ENCODE measurements at regions not wholly inside any gene's neighbourhood (a gene's known extent, or its start where the extent isn't known, plus 50 kb on each side); places are given as distances from the start of the nearest gene placed in this dataset.

GRCh38 chr2:239749272-239749873, 275.8 kb downstream of the NDUFA10 start:
- no peak for DNase-seq (ENCODE audit: low read depth in 1 of 2, low spot score in 1 of 2)

DNA sequence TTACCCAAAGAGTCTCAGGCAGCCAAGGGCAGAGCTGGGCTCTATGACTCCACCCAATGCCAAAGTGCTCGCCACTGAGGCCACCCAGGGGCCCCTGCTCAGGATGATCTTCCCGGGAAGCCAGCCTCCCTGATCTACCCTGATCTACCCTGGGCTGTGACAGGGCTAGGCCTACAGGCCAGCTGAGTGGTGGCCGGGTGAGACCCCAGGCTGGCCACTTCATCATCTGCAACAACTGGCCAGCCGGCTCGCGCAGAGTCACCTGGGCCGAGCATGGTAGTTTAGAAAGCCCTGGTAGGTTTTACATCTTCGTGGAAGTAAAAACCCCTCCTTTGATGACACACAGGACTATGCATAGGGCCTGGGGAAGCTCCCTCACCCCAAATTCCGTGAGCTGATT, 276.3 kb downstream of the NDUFA10 start:
- DNase-seq (ENCODE audit: low read depth in 1 of 2, low spot score in 1 of 2) = no peak

- DNase-seq (ENCODE audit: low read depth in 1 of 2, low spot score in 1 of 2) = no peak
These were observed 277.4 kb downstream of the NDUFA10 start for GRCh38 chr2:239747771-239748170.

GRCh38 chr2:239747274-239747673, 277.9 kb downstream of the NDUFA10 start:
- DNase-seq (ENCODE audit: low read depth in 1 of 2, low spot score in 1 of 2) = no peak

DNA sequence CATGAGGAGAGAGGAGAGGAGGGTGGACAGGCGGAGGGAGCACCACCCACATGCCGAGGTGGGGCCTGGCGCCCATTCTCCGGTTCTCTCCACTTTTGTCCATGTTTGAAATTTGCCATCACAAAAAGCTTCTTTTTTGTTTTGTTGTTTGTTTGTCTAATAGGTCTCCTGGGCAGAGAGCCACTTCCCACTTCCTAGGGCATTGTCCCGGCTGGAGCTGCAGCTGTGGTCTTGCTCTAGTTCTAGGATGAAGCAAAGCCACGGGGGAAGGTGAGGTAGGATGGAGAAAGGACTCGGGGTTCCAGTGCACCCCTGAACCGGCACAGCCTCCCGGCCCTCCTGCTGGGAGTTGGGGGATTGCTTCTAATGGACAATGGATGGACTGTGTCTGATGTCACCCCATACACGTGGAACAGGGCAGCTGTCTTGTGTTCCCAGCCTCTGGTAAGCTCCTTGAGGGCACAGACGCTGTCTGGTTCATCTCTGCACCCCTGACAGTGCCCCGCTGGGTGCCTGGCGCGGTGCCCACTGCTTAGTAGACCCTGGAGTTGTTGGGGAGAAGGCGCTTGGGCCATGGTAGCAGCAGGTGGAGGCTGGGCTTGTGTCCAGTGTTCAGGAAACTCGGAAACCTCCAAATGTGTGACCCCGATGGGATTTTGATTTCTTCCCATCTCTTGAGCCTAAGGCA, 278.4 kb downstream of the NDUFA10 start:
- no peak for DNase-seq (ENCODE audit: low read depth in 1 of 2, low spot score in 1 of 2)

- DNase-seq (ENCODE audit: low read depth in 1 of 2, low spot score in 1 of 2) = no peak
These were observed 279.5 kb downstream of the NDUFA10 start for GRCh38 chr2:239745386-239746227.

DNA sequence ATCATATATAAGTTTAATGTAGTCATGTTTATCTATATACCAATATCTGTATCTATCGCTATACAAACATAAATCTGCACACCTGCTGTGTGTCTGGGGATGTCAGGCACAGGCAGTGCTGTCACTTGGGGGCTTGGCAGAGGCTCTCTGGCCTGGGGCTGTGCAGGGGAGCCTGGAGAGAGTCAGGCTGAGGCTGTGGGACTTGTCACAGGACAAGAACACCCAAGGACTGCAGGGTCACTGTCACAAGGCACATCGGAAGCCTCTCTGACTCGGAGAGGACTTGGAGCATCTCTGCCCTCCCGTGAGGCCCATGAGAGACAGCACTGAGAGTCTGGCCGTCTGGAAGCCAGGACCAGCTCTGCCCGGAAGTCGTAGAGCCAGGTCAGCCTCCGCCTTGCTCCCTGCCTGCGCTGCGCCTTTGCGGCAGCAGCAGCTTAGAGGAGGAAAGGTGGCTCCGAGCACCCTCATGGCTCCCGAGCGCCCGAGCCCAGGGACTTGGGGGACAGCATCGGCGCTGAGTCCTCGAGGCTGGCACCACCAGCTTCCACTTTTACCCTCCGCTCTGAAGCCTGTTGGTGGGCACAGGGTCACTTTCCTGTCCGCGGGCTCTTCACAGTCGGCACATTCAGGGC, 280.3 kb downstream of the NDUFA10 start:
- no peak for DNase-seq (ENCODE audit: low read depth in 1 of 2, low spot score in 1 of 2)

- no peak for DNase-seq (ENCODE audit: low read depth in 1 of 2, low spot score in 1 of 2)
These were observed 281.9 kb downstream of the NDUFA10 start for GRCh38 chr2:239743206-239743605.

GRCh38 chr2:239742377-239742776, 282.8 kb downstream of the NDUFA10 start:
- DNase-seq (ENCODE audit: low read depth in 1 of 2, low spot score in 1 of 2) = no peak

DNA sequence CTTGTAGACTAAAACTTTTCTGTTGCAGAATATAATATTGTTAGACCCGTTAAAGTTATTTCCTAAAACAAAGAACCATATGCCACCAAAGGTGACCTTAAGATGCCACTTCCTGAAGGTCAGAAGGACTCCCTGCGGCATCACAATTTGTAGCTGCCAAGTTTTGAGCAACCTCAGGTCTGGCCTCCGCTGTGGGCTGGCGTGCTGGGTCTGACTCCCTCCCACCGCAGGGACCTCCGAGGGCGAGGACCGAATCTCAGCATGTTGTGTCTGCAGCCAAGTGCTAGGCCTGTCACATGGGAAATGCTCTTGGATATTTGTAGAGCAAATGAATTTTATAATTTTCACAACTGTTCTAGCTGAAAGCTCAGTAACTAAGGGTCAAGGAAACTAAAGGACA, 285.9 kb downstream of the NDUFA10 start:
- DNase-seq (ENCODE audit: low read depth in 1 of 2, low spot score in 1 of 2) = no peak

GRCh38 chr2:239738159-239738558, 287.0 kb downstream of the NDUFA10 start:
- no peak for DNase-seq (ENCODE audit: low read depth in 1 of 2, low spot score in 1 of 2)

DNA sequence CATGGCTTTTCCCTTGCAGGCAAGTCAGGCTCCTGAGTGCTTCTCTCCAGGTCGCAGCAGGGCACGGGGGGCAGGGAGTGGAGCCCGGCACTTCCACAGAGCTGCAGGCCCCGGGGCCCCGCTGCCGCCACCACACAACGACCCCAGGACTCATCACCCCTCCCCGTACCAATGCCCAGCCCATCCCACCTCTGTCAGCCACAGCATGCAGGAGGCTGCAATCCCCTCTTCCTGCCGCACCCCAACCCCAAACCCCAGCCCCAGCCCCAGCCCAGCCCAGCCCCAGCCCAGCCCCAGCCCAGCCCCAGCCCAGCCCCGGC, 288.0 kb downstream of the NDUFA10 start:
- DNase-seq (ENCODE audit: low read depth in 1 of 2, low spot score in 1 of 2) = no peak

GRCh38 chr2:239736358-239737143, 288.6 kb downstream of the NDUFA10 start:
- DNase-seq (ENCODE audit: low read depth in 1 of 2, low spot score in 1 of 2) = no peak

- DNase-seq (ENCODE audit: low read depth in 1 of 2, low spot score in 1 of 2) = no peak
These were observed 289.2 kb downstream of the NDUFA10 start for GRCh38 chr2:239735829-239736357.

DNA sequence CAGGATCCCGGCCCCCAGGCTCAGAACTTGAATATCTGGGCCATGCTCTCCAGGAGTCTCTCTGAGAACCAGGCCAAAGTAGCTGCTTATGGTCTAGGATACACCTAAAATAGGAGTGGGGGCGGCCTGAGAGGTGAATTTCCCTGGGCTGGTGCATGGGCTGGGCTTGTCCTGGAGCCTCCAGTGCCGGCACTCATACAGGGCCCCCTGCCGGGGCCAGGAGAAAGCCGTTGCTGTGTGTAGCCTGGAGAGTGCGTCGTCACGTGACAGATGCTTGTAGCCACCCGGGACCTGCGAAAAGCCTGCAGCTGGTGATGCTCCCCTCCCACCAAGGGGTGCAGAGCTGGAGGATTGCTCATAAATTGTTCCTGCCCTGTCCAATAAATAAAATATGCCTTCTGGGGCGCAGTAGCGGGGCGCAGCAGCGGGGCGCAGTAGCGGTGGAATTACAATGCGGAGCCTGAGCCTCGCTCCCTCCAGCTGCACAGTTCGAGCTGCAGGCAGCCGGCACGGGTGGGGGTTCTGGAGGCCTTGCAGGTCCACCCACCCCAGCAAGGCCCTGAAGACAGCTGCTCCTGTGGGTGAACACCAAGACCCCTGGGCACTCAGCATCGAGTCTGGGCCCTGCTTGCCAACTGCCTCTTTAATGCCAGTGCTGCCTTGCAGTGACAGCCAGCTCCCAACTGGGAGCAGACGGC, 289.9 kb downstream of the NDUFA10 start:
- no peak for DNase-seq (ENCODE audit: low read depth in 1 of 2, low spot score in 1 of 2)

- no peak for DNase-seq (ENCODE audit: low read depth in 1 of 2, low spot score in 1 of 2)
These were observed 290.6 kb downstream of the NDUFA10 start for GRCh38 chr2:239734436-239735005.

- no peak for DNase-seq (ENCODE audit: low read depth in 1 of 2, low spot score in 1 of 2)
These were observed 292.5 kb downstream of the NDUFA10 start for GRCh38 chr2:239732666-239733010.

GRCh38 chr2:239731998-239732665, 293.0 kb downstream of the NDUFA10 start:
- DNase-seq (ENCODE audit: low read depth in 1 of 2, low spot score in 1 of 2) = no peak

DNA sequence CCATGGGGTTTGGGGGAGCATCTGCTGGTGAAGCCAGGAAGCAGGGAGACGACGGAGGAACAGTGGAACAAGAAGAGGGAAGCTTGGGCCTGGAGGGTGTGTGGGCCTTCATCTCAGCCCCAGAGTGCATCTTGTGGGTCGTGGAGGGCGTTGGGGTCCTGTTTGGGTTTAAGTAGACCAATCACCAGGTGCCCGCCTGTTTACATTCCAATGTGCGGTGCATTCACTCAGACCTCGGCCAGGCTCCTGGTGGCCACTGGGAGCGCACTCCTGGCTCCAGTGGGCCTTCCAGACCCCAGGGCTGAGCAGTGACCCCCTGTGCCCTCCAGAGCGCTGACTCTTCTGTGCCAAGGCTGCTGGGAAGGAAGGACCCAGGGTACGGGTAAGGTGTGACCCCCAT, 293.7 kb downstream of the NDUFA10 start:
- DNase-seq (ENCODE audit: low read depth in 1 of 2, low spot score in 1 of 2) = no peak

Data from activated T-helper 1 cell treated with anti-CD3 and anti-CD28 coated beads, Interleukin-2, amount 50 U/mL, for 16 hours (primary cell).